NCI-H1105 (cell line): ENCODE measurements at regions not wholly inside any gene's neighbourhood (a gene's known extent, or its start where the extent isn't known, plus 50 kb on each side); places are given as distances from the start of the nearest gene placed in this dataset.

Experiments used
- DNase-seq: peaks from one replicate; lab custom pipeline; 2025; lab: John Stamatoyannopoulos, UW

GRCh38 chr18:38406607-38407006 is 841.0 kb upstream of the CELF4 start:
- DNase-seq: no peak

GRCh38 chr18:38402509-38402908 is 836.9 kb upstream of the CELF4 start:
- no peak for DNase-seq

GRCh38 chr18:38397094-38397493 is 831.5 kb upstream of the CELF4 start:
- no peak for DNase-seq

- DNase-seq: no peak
Observed at GRCh38 chr18:38386146-38386545, 820.5 kb upstream of the CELF4 start.

GRCh38 chr18:38369772-38370690 is 804.4 kb upstream of the CELF4 start:
- no peak for DNase-seq

- no peak for DNase-seq
Observed at GRCh38 chr18:38368886-38369285, 803.3 kb upstream of the CELF4 start.

GRCh38 chr18:38368246-38368645 is 802.6 kb upstream of the CELF4 start:
- DNase-seq: no peak

GRCh38 chr18:38367473-38367872 is 801.9 kb upstream of the CELF4 start:
- no peak for DNase-seq

GRCh38 chr18:38362286-38362792 is 796.7 kb upstream of the CELF4 start:
- DNase-seq: no peak

- DNase-seq: no peak
Observed at GRCh38 chr18:38358805-38359657, 793.4 kb upstream of the CELF4 start.

GRCh38 chr18:38353149-38353548 is 787.6 kb upstream of the CELF4 start:
- DNase-seq: no peak

- no peak for DNase-seq
Observed at GRCh38 chr18:38350141-38350540, 784.5 kb upstream of the CELF4 start.

- DNase-seq: no peak
Observed at GRCh38 chr18:38330573-38330972, 765.0 kb upstream of the CELF4 start.

- no peak for DNase-seq
Observed at GRCh38 chr18:38329145-38329544, 763.5 kb upstream of the CELF4 start.

- no peak for DNase-seq
Observed at GRCh38 chr18:38322206-38322605, 756.6 kb upstream of the CELF4 start.

- no peak for DNase-seq
Observed at GRCh38 chr18:38321262-38321661, 755.7 kb upstream of the CELF4 start.

- no peak for DNase-seq
Observed at GRCh38 chr18:38318416-38318815, 752.8 kb upstream of the CELF4 start.

GRCh38 chr18:38313831-38314230 is 748.2 kb upstream of the CELF4 start:
- DNase-seq: no peak

- no peak for DNase-seq
Observed at GRCh38 chr18:38312532-38312931, 746.9 kb upstream of the CELF4 start.

- no peak for DNase-seq
Observed at GRCh38 chr18:38310936-38311335, 745.3 kb upstream of the CELF4 start.

GRCh38 chr18:38307914-38308313 is 742.3 kb upstream of the CELF4 start:
- no peak for DNase-seq

GRCh38 chr18:38305961-38306360 is 740.4 kb upstream of the CELF4 start:
- no peak for DNase-seq

- DNase-seq: no peak
Observed at GRCh38 chr18:38301621-38302020, 736.0 kb upstream of the CELF4 start.
